Inferior parietal cortex (tissue), 1 donor: ENCODE measurements at regions not wholly inside any gene's neighbourhood (a gene's known extent, or its start where the extent isn't known, plus 50 kb on each side); places are given as distances from the start of the nearest gene placed in this dataset.

ENCODE experiments used
- DNase-seq: peaks from one replicate; pipeline ENCODE4 v3.0.0-alpha.2; 2016; ENCODE audit errors: extremely low spot score

- no peak for DNase-seq
Observed at GRCh38 chrX:125791787-125792186, 374.3 kb downstream of the DCAF12L2 start.

GRCh38 chrX:125810856-125811255 lies 355.2 kb downstream of the DCAF12L2 start:
- no peak for DNase-seq

- no peak for DNase-seq
Observed at GRCh38 chrX:125826080-125826479, 340.0 kb downstream of the DCAF12L2 start.

- no peak for DNase-seq
Observed at GRCh38 chrX:125826774-125827451, 339.2 kb downstream of the DCAF12L2 start.

- no peak for DNase-seq
Observed at GRCh38 chrX:125846271-125846670, 319.8 kb downstream of the DCAF12L2 start.

- DNase-seq = no peak
Observed at GRCh38 chrX:125850693-125851092, 315.4 kb downstream of the DCAF12L2 start.

- DNase-seq = no peak
Observed at GRCh38 chrX:125883169-125883568, 282.9 kb downstream of the DCAF12L2 start.

- no peak for DNase-seq
Observed at GRCh38 chrX:125894947-125895346, 271.1 kb downstream of the DCAF12L2 start.

GRCh38 chrX:125895518-125895917 lies 270.6 kb downstream of the DCAF12L2 start:
- DNase-seq = no peak

- DNase-seq = no peak
Observed at GRCh38 chrX:125926295-125926694, 239.8 kb downstream of the DCAF12L2 start.

- DNase-seq = no peak
Observed at GRCh38 chrX:125940985-125941384, 225.1 kb downstream of the DCAF12L2 start.

GRCh38 chrX:125947501-125947900 lies 218.6 kb downstream of the DCAF12L2 start:
- no peak for DNase-seq

- DNase-seq = no peak
Observed at GRCh38 chrX:125952973-125953372, 213.1 kb downstream of the DCAF12L2 start.

- no peak for DNase-seq
Observed at GRCh38 chrX:125953814-125954213, 212.3 kb downstream of the DCAF12L2 start.

- no peak for DNase-seq
Observed at GRCh38 chrX:125954236-125954635, 211.9 kb downstream of the DCAF12L2 start.

GRCh38 chrX:125977851-125978250 lies 188.2 kb downstream of the DCAF12L2 start:
- no peak for DNase-seq

- DNase-seq = peak; percentile 16
Observed at GRCh38 chrX:125998432-125998831, 167.7 kb downstream of the DCAF12L2 start.

- no peak for DNase-seq
Observed at GRCh38 chrX:126027229-126027628, 138.9 kb downstream of the DCAF12L2 start.

- no peak for DNase-seq
Observed at GRCh38 chrX:126030021-126030420, 136.1 kb downstream of the DCAF12L2 start.

GRCh38 chrX:126063984-126064383 lies 102.1 kb downstream of the DCAF12L2 start:
- DNase-seq = no peak

- DNase-seq = no peak
Observed at GRCh38 chrX:126064901-126065541, 101.1 kb downstream of the DCAF12L2 start.

- DNase-seq = no peak
Observed at GRCh38 chrX:126065901-126066660, 100.0 kb downstream of the DCAF12L2 start.
